ENCODE measurements at regions not wholly inside any gene's neighbourhood (a gene's known extent, or its start where the extent isn't known, plus 50 kb on each side); places are given as distances from the start of the nearest gene placed in this dataset.

- TF ChIP-seq CTCF (IDR thresholded peaks at IDR 0.05; ENCODE audit: low read depth, low read length, missing input control) (no peak), REST (IDR thresholded peaks at IDR 0.05) (no peak), YY1 (IDR thresholded peaks at IDR 0.05) (no peak), RAD21 (IDR thresholded peaks at IDR 0.05) (no peak), RXRA (IDR thresholded peaks at IDR 0.05) (no peak), SP1 (IDR thresholded peaks at IDR 0.05) (no peak), JUND (IDR thresholded peaks at IDR 0.05) (no peak)
These were observed 1645.4 kb upstream of the SPRY2 start for GRCh38 chr13:81986308-81986707.
